ENCODE measurements at regions not wholly inside any gene's neighbourhood (a gene's known extent, or its start where the extent isn't known, plus 50 kb on each side); places are given as distances from the start of the nearest gene placed in this dataset.

DNA sequence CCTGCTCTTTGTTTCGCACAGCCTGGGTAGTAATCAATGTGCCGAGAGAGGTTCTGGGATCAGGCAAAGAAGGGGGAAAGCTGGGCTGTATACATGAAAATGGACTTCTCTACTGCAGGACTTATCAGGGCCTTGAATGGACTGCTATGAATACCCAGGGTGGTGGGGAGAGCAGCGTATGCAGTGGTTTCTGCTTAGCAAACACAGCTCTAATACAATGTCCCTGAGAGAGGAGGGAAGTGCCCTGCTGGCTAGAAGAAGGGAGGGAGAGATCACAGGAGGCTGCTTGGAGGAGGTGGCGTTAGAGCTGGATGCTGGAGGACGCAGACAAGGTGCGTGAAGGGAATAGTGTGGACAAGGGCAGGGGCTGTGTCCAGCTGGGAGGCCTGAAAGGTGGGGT, 116.1 kb downstream of the PTPRS start:
- TF ChIP-seq EZH2 (IDR thresholded peaks at IDR 0.05; ENCODE audit: low read length, unreplicated experiment), result no peak
- TF ChIP-seq, protein P1, sequence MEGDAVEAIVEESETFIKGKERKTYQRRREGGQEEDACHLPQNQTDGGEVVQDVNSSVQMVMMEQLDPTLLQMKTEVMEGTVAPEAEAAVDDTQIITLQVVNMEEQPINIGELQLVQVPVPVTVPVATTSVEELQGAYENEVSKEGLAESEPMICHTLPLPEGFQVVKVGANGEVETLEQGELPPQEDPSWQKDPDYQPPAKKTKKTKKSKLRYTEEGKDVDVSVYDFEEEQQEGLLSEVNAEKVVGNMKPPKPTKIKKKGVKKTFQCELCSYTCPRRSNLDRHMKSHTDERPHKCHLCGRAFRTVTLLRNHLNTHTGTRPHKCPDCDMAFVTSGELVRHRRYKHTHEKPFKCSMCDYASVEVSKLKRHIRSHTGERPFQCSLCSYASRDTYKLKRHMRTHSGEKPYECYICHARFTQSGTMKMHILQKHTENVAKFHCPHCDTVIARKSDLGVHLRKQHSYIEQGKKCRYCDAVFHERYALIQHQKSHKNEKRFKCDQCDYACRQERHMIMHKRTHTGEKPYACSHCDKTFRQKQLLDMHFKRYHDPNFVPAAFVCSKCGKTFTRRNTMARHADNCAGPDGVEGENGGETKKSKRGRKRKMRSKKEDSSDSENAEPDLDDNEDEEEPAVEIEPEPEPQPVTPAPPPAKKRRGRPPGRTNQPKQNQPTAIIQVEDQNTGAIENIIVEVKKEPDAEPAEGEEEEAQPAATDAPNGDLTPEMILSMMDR (conservative IDR thresholded peaks at IDR 0.05; ENCODE audit: low read depth, low read length), result no peak

Data from PC-3 (cell line).